HFF-Myc (cell line): ENCODE measurements at regions not wholly inside any gene's neighbourhood (a gene's known extent, or its start where the extent isn't known, plus 50 kb on each side); places are given as distances from the start of the nearest gene placed in this dataset.

Experiments used
- DNase-seq: peaks from one replicate; pipeline ENCODE4 v3.0.0-alpha.2; 2011; ENCODE audit warnings: low read depth; ENCODE audit errors: extremely low read depth
- H3K4me3 ChIP-seq: replicated peaks from 2 replicates; pipeline ENCODE4 v1.5.1; 2011; ENCODE audit warnings: low read depth, mild to moderate bottlenecking, control low read depth, low read length
- TF ChIP-seq, protein P1 (sequence below): IDR thresholded peaks from 2 replicates; pipeline ENCODE4 v1.5.1; 2012; ENCODE audit warnings: mild to moderate bottlenecking, low read depth, low read length, control low read depth; ENCODE audit errors: missing control alignments

DNA sequence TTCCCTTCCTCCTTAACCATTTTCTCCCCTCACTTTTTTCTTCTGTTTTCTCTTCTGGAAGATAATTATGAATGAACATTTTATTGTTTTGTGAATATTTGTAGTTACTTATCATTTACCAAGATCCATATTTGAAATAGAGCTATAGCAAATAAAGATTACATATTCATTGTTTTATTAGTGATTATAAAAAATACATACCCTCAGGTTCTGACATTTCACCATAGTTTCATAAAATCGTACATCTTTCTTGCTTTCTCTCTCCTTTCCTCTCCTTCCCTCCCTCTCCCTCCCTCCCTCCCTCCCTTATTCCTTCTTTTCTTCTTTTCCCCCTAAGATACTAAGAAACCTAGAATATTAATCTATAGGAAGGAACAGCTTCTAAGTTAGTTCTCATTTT is 410.9 kb upstream of the GOLIM4 start:
- no peak overlapping the region for H3K4me3 ChIP-seq
- TF ChIP-seq, protein P1, sequence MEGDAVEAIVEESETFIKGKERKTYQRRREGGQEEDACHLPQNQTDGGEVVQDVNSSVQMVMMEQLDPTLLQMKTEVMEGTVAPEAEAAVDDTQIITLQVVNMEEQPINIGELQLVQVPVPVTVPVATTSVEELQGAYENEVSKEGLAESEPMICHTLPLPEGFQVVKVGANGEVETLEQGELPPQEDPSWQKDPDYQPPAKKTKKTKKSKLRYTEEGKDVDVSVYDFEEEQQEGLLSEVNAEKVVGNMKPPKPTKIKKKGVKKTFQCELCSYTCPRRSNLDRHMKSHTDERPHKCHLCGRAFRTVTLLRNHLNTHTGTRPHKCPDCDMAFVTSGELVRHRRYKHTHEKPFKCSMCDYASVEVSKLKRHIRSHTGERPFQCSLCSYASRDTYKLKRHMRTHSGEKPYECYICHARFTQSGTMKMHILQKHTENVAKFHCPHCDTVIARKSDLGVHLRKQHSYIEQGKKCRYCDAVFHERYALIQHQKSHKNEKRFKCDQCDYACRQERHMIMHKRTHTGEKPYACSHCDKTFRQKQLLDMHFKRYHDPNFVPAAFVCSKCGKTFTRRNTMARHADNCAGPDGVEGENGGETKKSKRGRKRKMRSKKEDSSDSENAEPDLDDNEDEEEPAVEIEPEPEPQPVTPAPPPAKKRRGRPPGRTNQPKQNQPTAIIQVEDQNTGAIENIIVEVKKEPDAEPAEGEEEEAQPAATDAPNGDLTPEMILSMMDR, result no peak
- no peak for DNase-seq

DNA sequence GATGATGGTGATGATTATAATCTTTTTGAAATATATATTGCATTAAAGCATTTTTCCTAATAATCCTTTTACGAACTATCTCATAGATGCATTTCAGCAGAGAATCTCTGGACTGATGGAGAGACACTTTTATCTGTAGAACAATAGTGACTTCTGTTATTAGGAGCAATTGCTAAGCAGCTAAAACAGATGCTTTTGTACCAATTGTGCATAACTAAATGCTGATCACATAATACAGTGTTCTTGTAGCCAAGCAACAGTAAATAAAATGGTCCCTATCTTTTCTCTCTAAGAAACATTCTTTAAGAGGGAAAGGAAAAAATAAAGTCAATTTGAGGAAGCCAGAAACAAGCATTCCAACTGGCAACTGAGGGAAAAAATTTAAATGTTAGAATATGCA is 405.8 kb upstream of the GOLIM4 start:
- TF ChIP-seq, protein P1, result no peak
- H3K4me3 ChIP-seq, result no peak overlapping the region
- DNase-seq, result no peak

DNA sequence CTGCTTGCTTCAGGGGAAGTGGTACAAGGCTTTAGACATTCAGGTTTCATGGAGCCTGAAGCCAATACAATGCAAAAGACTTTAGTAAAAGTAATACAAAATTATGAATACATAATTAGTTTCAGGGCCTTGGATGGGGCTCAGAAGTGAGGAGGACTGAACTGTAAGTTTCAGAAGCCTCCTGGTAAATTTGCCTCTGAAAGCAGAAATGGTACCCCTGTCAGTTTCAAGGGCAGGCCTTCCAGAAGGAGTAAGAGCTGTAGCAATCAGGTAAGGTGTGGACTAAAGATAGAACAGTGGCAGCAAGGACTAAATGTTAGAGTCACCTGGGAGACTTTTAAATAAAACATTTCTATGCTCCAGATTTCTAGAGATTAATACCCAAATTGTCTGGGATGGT is 402.5 kb upstream of the GOLIM4 start:
- TF ChIP-seq, protein P1, result no peak
- no peak overlapping the region for H3K4me3 ChIP-seq
- DNase-seq, result no peak

DNA sequence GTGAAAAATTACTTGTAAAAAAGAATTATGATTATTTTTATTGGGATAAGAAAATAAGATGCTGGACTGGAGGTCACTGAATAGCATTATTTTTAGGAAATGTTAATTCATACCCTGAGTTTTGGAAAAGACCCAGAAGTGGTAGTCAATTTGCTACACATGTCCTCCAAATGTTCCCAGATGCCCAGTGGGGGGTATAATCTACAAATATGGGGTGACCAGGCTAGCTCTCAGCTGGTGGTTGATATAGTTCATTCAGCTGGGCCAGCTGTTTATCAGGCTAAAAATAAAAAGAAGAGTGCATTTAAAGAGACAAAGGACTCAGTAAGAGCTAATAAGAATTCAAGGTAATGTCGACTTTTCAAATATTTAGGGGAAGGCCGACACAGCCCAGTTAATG is 402.0 kb upstream of the GOLIM4 start:
- DNase-seq, result no peak
- TF ChIP-seq, protein P1, result no peak
- H3K4me3 ChIP-seq, result no peak overlapping the region

DNA sequence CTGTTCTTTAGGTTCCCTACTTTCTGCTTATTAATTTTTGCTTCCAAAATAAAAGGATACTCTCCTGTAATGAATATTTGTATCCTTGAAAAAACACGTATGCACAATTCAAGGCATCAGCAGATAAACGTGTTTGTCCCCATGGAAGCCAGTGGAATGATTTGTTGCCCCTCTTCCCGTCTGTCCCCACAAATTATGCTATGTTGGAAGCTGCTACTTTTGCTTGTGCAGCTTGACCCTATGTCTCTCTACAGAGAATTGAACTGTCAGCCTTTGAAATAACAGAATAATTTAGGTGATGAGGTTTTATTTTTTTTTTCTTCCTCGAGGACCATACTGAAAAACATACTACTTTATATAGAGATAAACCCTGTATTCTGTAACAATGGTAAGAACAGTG is 401.5 kb upstream of the GOLIM4 start:
- no peak overlapping the region for H3K4me3 ChIP-seq
- no peak for DNase-seq
- TF ChIP-seq, protein P1, result no peak

DNA sequence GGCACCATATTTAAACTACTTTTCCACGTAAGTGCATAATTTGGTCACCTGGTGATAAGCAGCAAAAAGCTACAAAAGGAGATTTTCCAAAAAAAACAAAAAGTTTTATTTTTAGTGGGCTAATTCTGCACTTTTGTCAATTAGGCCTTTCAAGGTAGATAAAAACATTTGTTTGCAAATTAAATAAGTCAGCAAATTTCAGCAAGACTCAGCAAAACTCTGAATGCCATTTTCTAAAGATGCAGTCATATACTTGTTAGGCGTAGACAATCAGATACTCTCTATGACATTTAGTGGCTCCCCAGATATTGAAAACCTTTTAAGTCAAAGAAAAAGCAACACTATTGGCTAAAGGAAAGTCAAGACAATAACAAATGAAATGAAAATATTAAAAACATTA is 400.2 kb upstream of the GOLIM4 start:
- DNase-seq, result no peak
- TF ChIP-seq, protein P1, result no peak
- no peak overlapping the region for H3K4me3 ChIP-seq

DNA sequence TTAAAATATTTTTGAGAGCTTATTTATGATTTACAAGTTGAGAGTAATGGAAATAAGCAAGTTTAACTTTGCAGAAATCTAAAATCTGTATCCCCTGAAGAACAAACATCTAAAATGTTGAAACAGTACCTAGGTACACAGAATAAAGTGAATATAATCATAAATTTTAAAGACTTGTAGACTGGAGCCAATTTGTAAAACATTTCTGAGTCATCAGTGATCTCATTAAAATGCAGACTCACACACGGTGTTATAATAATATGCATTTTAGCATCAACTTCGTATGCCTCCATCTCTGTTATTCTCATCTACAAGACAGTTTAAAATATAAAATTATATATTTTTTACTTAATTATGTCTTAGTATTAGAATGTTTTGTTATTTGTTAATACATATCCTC is 399.5 kb upstream of the GOLIM4 start:
- no peak for DNase-seq
- TF ChIP-seq, protein P1, result no peak
- H3K4me3 ChIP-seq, result no peak overlapping the region
